MM.1S (cell line): ENCODE measurements at regions not wholly inside any gene's neighbourhood (a gene's known extent, or its start where the extent isn't known, plus 50 kb on each side); places are given as distances from the start of the nearest gene placed in this dataset.

ENCODE experiments used
- DNase-seq: peaks from one replicate; pipeline ENCODE4 v3.0.0-alpha.2; 2015
- H2AFZ ChIP-seq: fragments of 300-600 bp; sonication (generic); 2 replicates; pipeline ENCODE4 v1.6.0; 2016; ENCODE audit warnings: antibody characterized with exemption, low read length
- H3F3A ChIP-seq: fragments of 300-600 bp; sonication (generic); 2 replicates; pipeline ENCODE4 v1.6.1; 2016; ENCODE audit warnings: mild to moderate bottlenecking, antibody characterized with exemption, low read length, moderate library complexity, mixed read lengths; ENCODE audit not compliant: insufficient read depth
- H3K27ac ChIP-seq: fragments of 300-600 bp; sonication (generic); 2 replicates; pipeline ENCODE4 v1.5.1; 2016; ENCODE audit warnings: mild to moderate bottlenecking, low read length
- H3K27me3 ChIP-seq: fragments of 300-600 bp; sonication (generic); replicated peaks from 2 replicates; pipeline ENCODE4 v1.6.0; 2016; ENCODE audit warnings: low read length; ENCODE audit not compliant: insufficient read depth
- H3K36me3 ChIP-seq: fragments of 300-600 bp; sonication (generic); replicated peaks from 2 replicates; pipeline ENCODE4 v1.6.1; 2016; ENCODE audit warnings: mild to moderate bottlenecking, low read length, mixed read lengths; ENCODE audit not compliant: insufficient read depth
- H3K4me1 ChIP-seq: fragments of 300-600 bp; sonication (generic); 2 replicates; pipeline ENCODE4 v1.6.1; 2016; ENCODE audit warnings: low read length, mixed read lengths
- H3K4me2 ChIP-seq: fragments of 300-600 bp; sonication (generic); 2 replicates; pipeline ENCODE4 v1.6.0; 2016; ENCODE audit warnings: low read depth, low read length
- H3K4me3 ChIP-seq: fragments of 300-600 bp; sonication (generic); 2 replicates; pipeline ENCODE4 v1.5.1; 2016; ENCODE audit warnings: low read length, mixed read lengths
- H3K79me2 ChIP-seq: fragments of 300-600 bp; sonication (generic); 2 replicates; pipeline ENCODE4 v1.6.1; 2016; ENCODE audit warnings: mixed run types, low read length, mixed read lengths
- H3K9ac ChIP-seq: fragments of 300-600 bp; sonication (generic); 2 replicates; pipeline ENCODE4 v1.6.1; 2016; ENCODE audit warnings: low read length, mixed read lengths
- H3K9me2 ChIP-seq: fragments of 300-600 bp; sonication (generic); replicated peaks from 2 replicates; pipeline ENCODE4 v1.6.1; 2016; ENCODE audit warnings: mild to moderate bottlenecking, low read length, mixed read lengths; ENCODE audit not compliant: insufficient read depth
- H3K9me3 ChIP-seq: fragments of 300-600 bp; sonication (generic); replicated peaks from 2 replicates; pipeline ENCODE4 v1.6.1; 2016; ENCODE audit warnings: mild to moderate bottlenecking, low read length, mixed read lengths; ENCODE audit not compliant: insufficient read depth
- H4K20me1 ChIP-seq: fragments of 300-600 bp; sonication (generic); 2 replicates; pipeline ENCODE4 v1.6.1; 2016; ENCODE audit warnings: mild to moderate bottlenecking, low read length, moderate library complexity, mixed read lengths; ENCODE audit not compliant: insufficient read depth
- EZH2 ChIP-seq: fragments of 300-600 bp; sonication (generic); optimal IDR thresholded peaks from 2 replicates; pipeline ENCODE3; 2017; ENCODE audit warnings: low read depth, mild to moderate bottlenecking, antibody characterized with exemption, low read length, mixed read lengths
- EZH2phosphoT487 ChIP-seq: fragments of 300-600 bp; sonication (generic); IDR thresholded peaks from 2 replicates; pipeline ENCODE4 v1.6.1; 2018; ENCODE audit warnings: antibody characterized with exemption, low read length
- TF ChIP-seq, protein P1 (sequence below): fragments of 300-600 bp; sonication (generic); IDR thresholded peaks from 2 replicates; pipeline ENCODE4 v1.5.1; 2016; ENCODE audit warnings: antibody characterized with exemption, low read length, mixed read lengths

- Histone ChIP-seq H3K9me3 (no peaks in the 10 kb centered on the region), H4K20me1 (no peaks in the 10 kb centered on the region), H3K79me2 (no peaks in the 10 kb centered on the region), H3K4me3 (no peak overlapping the region), H3K4me2 (no peak overlapping the region), H2AFZ (no peak overlapping the region), H3F3A (no peaks in the 10 kb centered on the region), H3K4me1 (no peaks in the 10 kb centered on the region), H3K36me3 (no peaks in the 10 kb centered on the region), H3K9me2 (no peaks in the 10 kb centered on the region), H3K27ac (no peak overlapping the region), H3K27me3 (no peaks in the 10 kb centered on the region), H3K9ac (no peak overlapping the region)
- DNase-seq: no peak
- TF ChIP-seq, protein P1, sequence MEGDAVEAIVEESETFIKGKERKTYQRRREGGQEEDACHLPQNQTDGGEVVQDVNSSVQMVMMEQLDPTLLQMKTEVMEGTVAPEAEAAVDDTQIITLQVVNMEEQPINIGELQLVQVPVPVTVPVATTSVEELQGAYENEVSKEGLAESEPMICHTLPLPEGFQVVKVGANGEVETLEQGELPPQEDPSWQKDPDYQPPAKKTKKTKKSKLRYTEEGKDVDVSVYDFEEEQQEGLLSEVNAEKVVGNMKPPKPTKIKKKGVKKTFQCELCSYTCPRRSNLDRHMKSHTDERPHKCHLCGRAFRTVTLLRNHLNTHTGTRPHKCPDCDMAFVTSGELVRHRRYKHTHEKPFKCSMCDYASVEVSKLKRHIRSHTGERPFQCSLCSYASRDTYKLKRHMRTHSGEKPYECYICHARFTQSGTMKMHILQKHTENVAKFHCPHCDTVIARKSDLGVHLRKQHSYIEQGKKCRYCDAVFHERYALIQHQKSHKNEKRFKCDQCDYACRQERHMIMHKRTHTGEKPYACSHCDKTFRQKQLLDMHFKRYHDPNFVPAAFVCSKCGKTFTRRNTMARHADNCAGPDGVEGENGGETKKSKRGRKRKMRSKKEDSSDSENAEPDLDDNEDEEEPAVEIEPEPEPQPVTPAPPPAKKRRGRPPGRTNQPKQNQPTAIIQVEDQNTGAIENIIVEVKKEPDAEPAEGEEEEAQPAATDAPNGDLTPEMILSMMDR: no peak
- TF ChIP-seq EZH2phosphoT487 (no peak), EZH2 (no peak)
Measured at GRCh38 chr5:147075187-147075586, 159.6 kb upstream of the STK32A start.

DNA sequence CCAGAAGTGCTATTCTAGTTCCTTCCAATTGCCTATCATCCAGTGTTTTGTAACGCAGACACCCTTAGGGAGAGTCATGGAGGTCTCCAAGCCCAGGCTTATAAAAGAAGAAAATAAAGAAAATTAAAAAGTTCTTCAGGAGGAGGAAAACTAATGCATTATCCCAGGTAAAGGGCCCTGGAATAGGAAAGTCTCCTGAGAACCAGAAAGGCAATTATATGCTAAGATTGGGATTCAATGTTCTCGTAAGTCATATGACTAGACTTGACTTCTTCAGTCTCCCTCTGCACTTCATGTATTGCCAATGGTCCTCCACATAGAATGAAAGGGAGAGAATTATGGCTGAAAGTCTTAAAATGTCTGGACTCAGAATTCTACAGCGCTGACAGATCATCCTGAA is 154.4 kb upstream of the STK32A start:
- no peak for DNase-seq
- H3F3A ChIP-seq: no peaks in the 10 kb centered on the region

GRCh38 chr5:147081311-147081764 is 153.5 kb upstream of the STK32A start:
- DNase-seq: no peak
- TF ChIP-seq EZH2: no peak
- TF ChIP-seq, protein P1: no peak
- TF ChIP-seq EZH2phosphoT487: no peak
- H3K36me3 ChIP-seq: no peaks in the 10 kb centered on the region
- H2AFZ ChIP-seq: no peak overlapping the region
- H3K79me2 ChIP-seq: no peaks in the 10 kb centered on the region
- no peak overlapping the region for H3K27ac ChIP-seq
- no peak overlapping the region for H3K4me2 ChIP-seq
- H3K4me3 ChIP-seq: no peak overlapping the region
- no peaks in the 10 kb centered on the region for H3K9me3 ChIP-seq
- H3K27me3 ChIP-seq: no peaks in the 10 kb centered on the region
- H3F3A ChIP-seq: no peaks in the 10 kb centered on the region
- no peaks in the 10 kb centered on the region for H3K4me1 ChIP-seq
- H4K20me1 ChIP-seq: no peaks in the 10 kb centered on the region
- no peak overlapping the region for H3K9ac ChIP-seq
- no peaks in the 10 kb centered on the region for H3K9me2 ChIP-seq

More for the DNA sequence above, 154.4 kb upstream of the STK32A start:
- H3K36me3 ChIP-seq: no peaks in the 10 kb centered on the region
- H3K9me3 ChIP-seq: no peaks in the 10 kb centered on the region
- H3K4me2 ChIP-seq: no peak overlapping the region
- H3K9ac ChIP-seq: no peak overlapping the region
- TF ChIP-seq EZH2 (no peak), EZH2phosphoT487 (no peak)
- TF ChIP-seq, protein P1: no peak
- H4K20me1 ChIP-seq: no peaks in the 10 kb centered on the region
- no peaks in the 10 kb centered on the region for H3K27me3 ChIP-seq
- H3K4me3 ChIP-seq: no peak overlapping the region
- no peaks in the 10 kb centered on the region for H3K9me2 ChIP-seq
- no peak overlapping the region for H3K27ac ChIP-seq
- no peaks in the 10 kb centered on the region for H3K79me2 ChIP-seq
- no peak overlapping the region for H2AFZ ChIP-seq
- H3K4me1 ChIP-seq: no peaks in the 10 kb centered on the region
